HG03469 (cell line): ENCODE measurements at regions not wholly inside any gene's neighbourhood (a gene's known extent, or its start where the extent isn't known, plus 50 kb on each side); places are given as distances from the start of the nearest gene placed in this dataset.
"Not testable (repeated sequence)": the region's sequence is repeated elsewhere in the genome, so short reads cannot be mapped to it uniquely, and the experiment has no call there.

Source experiments
- ATAC-seq: cut with Tn5 transposase; IDR thresholded peaks from one replicate; pipeline ENCODE4 v1.9.1; 2021; ENCODE audit warnings: mild to moderate bottlenecking, moderate library complexity, moderate number of reproducible peaks; ENCODE audit not compliant: unreplicated experiment

DNA sequence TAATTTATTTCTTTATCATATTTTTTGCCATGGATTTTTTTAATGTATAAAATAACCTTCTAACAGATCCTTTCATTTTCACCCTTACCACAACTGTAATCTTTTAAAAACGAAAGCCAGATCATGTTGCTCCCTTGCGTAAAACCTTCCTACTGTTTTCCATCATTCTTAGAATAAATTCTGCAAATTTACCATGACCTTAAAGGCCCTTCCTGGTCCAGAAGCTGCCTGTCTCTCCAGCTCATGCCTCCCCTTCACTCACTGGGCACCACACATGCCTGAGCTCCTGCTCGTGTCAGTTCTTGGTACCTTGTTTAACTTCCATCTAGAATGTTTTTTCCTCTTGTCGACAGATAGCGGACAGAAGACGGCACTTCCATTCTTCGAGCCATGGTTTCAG, 245.0 kb upstream of the CDH5 start:
- ATAC-seq = no peak

DNA sequence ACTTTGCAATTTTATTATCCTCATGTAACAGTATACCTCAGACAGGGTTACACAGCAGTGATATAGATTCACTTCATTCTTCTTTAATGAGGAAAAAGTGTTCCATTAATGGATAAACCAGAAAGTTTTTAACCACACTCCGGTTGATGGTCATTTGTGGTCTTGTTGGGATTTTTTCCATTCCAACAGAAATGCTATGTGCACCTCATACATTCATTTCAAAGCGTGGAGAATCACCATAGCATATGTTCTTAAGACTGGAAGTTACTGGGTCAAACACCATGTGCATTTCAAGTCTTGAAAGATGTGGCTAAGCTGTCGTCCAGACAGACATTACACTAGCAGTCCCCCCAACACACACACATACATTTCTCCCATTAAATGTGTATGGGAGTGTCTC, 245.8 kb upstream of the CDH5 start:
- no peak for ATAC-seq

DNA sequence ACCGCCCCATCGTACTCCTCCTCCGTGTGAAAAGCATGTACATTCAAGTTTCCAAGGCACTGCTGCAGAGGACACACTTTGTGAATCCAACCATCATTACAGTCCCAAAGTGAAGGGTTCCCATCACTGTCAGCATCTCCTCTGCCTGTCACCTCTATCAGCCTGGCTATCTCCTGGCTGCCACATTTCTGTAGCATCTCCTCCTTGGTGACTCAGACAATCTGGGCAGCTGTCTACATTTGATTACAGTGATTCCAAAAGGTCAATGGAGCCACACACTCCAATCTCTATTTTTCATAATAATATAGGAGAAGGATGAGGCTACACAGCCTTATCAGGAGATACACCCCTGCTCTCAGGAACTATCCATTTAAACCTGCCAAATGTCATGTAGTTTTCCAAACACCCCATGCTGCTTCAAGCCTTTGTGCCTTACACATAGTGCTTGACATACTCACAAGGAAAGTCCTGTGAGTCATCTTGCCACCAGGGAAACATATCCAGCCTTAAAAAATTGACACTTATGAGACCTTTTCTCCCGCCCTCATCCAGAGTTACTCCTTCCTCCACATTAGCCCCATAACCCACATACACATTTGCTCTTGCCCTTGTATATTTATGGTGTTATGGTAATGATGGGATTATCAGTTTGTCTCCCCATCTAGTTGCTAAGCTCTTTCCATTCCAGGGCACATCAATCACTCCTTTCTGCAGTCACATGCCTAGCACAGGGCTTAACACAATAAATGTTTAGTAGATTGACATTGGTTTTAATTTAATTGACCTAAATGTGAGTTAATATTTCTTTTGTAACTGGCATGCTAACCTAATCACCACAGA, 250.1 kb upstream of the CDH5 start:
- ATAC-seq = no peak

DNA sequence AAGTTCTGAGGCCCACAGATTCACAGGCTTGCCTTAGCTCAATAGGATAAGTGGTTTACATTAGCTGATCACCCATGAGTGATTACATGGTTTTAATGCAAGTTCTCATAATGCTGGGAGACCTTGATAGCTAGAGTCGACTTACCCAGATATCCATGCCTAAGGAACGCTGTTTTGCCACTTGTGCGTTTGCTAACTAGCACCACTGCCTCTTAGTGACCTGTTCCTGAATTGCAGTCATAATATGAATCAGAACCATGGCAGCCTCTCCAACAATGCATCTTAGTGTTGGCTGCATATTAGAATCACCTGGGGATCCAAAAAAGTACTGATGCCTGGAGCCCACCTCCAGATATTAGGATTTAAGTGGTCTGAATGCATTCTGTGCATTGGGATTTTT, 251.1 kb upstream of the CDH5 start:
- no peak for ATAC-seq

DNA sequence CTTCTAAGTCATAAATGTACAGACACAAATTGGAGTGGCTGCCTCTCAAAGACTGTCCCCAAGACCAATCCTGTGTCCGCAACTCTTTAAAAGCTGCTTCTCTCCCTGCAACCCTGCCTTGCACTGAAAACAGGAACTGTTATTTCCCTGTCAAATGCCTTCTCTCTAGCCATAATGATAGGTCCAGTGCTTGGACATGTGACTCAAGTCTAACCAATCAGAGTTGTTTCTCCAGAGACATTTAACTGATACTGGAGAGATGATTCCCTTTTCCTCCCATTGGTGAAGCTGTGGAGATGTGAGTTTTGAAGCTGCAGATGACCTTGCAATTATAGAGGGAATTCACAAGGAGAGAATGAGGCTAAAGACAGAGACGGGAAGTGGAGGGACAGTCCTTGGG, 253.3 kb upstream of the CDH5 start:
- ATAC-seq = no peak

DNA sequence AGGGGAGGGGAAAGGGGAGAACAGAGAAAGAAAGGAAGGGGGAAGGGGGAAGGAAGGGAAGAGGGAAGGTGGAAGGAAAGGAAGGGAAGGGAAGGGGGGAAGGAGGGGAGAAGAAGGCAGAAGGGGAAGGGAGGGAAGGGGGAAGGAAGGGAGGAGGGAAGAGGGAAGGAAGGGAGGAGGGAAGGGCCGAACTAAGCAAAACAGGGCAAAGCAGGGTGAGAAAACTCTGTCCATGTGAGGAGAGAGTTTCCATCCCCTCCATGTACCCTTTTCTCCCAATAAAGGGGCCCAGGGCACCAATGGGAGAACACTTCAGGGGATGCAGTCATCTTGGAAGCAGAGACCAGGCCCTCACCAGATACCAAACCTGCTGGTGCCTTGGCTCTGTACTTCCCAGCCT, 256.8 kb upstream of the CDH5 start:
- ATAC-seq = no peak

DNA sequence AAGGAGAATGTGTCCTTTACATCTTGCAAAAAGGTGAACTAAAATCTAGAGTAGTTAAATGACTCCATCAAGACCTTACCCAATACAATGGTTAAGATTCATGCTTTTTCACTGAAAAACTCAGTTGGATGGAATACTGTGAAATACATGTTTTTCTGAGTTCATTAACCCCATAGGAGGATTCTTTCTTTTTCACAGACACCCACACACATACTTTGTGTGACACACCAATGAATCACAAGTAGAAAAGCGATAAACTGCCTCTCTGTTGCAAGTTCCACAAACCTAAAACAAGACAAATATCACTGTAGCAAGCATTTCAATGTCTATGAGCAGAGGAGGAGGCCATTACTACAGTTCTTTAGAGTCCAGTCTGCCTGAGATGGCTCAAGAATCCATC, 258.8 kb upstream of the CDH5 start:
- ATAC-seq = no peak

DNA sequence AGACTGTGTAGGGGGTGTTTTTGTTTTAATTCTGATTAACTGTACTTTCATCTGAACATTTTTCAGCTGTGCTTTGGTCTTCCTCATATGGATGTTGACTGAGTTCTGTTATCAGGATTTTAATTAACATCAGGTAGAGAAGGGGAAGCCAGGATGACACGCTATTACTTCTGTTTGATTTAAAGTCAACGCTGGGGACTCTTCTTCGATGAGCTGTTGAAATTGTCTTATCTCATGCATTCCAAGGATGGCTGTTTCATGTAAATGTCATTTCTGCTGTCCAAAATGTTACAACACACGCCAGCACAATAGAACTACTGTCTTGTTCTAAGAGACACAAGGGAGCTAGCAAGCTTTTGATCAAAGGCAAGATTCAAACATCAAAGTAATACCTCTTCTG, 263.3 kb upstream of the CDH5 start:
- no peak for ATAC-seq

DNA sequence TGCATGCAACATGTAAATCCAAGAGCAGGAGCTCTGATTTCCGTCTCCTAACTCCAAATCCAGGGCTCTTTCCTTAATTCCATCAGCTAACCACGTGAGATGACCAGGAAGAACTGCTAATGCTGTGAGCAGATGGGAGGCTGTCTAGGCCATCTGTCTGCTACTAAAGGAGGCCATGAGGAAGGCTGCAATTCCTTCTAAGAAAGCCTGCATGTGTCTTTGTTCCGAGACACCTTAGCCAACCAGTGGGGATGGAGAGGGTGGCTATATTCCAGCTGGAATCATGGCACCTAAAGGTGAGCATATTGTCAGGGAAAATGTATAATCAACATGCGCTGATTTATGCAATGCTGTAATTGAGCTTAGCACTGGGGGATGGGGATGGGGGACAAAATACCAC, 267.2 kb upstream of the CDH5 start:
- no peak for ATAC-seq

DNA sequence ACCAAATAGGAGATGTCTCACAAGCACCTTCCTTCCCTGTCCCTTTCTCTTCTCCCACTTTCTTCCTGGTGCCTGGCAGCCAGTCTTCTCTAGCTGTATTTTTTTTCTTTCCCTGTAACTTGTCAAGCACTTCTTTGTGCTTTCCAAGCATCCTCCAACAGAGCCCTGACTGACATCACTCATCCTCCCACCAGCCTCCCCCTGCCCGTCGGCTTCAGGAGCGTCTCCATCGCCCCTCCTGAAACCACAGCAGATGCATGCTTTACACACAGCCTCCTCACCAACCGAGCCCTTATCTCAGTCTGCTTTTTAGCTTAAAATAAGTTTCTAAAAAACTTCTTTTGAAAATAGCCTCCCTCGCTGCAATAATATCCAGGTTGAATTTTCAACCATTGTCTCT, 268.7 kb upstream of the CDH5 start:
- ATAC-seq = no peak

DNA sequence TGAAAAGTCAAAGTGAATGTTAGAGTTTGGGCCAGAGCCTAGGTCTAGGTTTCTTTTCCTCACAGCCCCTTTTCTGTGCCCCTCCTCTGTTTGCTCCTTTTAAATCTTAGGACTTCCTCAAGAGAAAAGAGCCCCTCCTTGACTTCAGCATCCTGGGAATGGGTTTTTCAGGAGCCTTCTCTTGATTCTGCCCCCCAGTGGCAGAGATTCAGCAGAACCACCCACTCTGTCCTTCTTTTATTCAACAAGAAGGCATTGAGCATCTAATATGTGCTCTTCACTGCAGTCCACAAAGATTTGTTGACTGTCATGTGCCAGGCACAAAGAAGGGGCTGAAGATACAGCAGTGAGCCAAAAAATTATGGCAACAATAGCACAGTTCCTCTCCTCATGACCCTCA, 270.8 kb upstream of the CDH5 start:
- ATAC-seq = no peak

DNA sequence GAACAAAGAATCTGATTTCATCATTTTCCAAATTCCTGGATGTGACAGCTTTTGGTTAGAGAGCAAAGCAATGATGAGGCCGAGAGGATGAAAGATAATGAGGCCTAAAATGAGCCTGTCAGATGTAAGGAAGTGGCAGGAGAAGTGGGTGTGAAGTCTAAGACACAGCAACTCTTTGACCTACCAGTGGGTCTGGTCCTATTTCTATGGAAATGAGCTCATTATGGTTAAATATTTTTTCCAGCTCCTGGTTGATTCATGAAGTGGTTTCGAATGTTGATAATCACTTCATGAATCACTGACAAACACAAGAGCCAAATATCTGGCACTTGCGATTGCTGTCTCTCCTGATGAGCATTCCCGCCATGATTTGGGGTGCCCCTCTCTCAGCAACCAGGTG, 273.3 kb upstream of the CDH5 start:
- no peak for ATAC-seq

DNA sequence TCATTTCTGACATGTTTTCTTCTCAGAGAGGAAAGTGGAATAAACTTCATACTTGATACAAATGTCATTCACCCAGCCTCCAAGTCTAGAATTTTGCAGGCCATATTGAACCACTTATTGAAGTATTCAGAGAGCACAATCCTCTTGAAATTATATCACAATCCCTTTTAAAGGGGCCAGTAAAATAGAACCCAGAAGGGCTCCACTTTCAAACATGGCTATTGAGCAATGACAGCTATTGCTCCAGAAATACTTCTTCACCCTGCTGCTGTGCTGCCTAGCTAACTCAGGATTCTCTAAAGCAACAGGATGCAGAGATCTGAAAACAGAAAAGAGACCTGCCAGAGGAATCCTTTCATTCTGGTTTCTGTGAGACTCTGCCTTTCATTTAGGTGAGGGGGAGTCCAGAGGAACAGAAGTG, 275.0 kb upstream of the CDH5 start:
- ATAC-seq = no peak

DNA sequence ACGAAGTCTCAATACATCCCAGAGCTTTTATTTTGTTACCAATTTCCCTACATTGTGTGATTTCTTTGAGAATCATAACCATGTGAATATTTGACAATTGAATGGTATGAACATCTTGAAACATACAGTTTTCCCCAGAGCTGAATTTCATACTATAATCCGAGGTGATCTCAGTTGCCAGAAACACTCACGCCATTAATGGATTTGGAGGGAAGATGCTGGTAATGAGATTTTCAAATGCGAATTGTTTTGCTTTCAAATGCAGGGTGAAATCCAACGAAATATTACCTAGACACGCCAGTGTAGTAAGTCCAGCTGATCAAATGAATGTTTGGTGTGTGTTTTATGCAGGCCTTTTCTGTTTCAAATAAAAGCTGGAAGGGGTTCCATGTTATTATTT, 277.8 kb upstream of the CDH5 start:
- no peak for ATAC-seq

DNA sequence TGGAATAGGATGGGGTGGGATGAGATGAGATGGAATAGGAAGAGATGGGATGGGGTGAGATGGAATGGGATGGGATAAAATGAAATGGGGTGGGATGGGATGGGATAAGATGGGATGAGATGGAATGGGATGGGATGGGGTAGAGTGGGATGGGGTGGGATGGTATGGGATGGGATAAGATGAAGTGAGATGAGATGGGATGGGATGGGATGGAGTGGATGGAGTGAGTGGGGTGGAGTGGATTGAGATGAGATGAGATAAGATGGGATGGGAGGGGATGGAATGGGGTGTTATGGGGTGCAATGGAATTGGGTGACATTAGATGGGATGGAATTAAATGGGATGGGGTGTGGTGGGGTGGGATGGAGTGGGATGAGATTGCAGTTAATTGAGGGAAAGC, 279.2 kb upstream of the CDH5 start:
- no peak for ATAC-seq

DNA sequence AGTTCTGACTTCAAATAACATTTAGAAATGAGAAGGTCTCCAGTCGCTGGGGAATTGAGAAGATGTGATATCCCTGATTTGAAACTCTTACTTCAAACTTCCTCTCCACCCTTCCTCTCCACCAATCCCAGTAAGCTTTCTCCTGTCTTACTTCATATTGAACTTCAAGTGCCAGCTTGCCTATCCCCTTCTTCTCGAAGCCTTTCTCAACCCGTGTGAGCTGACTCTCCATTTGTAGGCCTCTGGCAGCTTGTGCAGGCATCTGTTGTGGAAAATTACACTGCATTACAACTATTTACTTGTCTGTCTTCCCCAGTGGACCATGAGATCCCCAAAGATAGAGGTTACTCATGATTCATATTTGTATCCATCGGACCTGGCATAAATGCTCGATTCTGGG, 280.8 kb upstream of the CDH5 start:
- no peak for ATAC-seq

DNA sequence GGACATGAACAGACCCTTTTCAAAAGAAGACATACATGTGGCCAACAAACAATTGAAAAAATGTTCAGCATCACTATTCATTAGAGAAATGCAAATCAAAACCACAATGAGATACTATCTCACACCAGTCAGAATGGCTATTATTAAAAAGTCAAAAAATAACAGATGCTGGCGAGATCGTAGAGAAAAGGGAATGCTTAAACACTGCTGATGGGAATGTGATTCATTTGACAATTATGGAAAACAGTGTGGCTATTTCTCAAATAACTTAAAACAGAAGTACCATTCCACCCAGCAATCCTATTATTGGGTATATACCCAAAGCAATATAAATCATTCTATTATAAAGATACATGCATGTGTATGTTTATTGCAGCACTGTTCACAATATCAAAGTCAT, 281.8 kb upstream of the CDH5 start:
- not testable (repeated sequence) for ATAC-seq

DNA sequence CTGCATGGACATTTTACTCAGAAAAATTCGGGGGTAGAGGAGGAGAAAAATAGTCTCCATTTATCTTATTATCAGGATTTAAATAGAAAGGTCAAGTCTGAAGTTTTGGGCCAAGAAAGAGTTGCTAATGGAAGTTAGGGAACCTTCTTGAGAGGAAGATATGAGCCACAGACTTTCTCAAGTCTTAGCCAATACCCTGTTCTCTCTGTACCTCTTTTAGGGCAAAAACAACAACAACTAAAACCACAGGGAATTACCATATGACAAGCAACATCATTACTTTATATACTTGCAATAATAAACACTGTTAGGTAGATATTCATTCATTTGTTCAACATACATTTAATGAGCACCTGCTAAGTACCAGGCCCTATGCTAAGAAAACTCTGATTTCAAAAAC, 282.2 kb upstream of the CDH5 start:
- ATAC-seq = no peak

DNA sequence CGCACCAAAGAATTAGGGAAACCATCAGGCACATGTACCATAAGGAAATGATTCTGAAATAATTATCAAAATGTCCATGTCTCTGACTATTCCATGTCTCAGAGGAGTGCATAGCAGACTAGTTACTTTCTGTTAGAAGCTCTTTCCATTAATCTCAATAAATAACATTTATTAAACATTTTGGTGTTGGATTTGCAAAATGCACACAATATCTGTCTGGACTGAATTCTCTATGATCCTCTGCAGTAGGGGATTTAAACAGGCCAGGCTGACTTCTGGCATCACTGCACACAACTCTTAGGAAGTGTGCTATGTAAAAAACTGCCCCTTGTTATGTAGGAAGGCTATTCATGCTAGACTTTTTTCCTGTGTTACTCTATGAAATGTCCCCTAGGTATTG, 283.3 kb upstream of the CDH5 start:
- ATAC-seq = no peak

DNA sequence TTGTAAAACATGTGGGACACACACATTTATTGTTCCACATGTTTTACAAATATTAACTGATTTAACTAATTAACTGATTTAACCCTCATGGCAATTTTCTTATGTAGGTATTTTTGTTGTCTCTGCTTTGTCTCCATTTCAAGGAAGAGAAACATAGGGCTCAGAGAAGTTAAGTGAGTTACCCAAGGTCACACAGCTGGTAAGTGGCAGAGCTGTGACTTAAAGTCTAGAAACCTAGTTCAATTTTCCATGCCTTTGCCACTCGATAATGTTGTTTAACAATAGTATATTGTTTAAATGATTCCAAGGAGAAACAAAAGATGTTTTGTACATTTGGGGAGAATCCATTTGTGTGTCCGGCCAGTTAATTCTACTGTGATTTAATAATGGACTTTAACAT, 284.1 kb upstream of the CDH5 start:
- no peak for ATAC-seq

DNA sequence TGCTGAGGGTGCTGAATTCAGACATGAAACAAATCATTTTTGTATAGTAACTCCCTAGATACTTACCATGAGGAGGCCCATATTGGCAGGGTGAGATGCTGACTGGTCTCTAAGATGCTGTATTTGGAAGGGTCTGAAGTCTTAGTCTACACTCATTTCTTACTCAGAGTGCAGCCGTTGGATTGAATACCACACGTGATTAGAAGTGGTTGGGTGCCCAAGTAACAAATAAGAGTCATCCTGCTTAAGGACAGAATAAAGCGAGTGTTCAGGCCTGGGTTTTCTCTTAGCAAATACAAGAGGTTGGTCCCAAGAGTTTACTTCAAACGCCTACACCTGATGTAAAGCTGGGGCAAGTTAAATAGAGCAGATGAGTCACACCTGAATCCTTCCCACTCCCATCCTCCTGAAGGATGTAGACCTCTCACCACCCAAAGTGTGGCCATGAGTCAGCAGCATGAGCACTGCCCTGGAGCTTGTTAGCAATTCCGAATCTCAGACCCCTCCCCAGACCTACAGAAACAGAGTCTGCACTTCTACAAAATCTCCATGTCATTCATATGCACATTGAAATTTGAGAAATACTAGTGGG, 284.6 kb upstream of the CDH5 start:
- no peak for ATAC-seq

DNA sequence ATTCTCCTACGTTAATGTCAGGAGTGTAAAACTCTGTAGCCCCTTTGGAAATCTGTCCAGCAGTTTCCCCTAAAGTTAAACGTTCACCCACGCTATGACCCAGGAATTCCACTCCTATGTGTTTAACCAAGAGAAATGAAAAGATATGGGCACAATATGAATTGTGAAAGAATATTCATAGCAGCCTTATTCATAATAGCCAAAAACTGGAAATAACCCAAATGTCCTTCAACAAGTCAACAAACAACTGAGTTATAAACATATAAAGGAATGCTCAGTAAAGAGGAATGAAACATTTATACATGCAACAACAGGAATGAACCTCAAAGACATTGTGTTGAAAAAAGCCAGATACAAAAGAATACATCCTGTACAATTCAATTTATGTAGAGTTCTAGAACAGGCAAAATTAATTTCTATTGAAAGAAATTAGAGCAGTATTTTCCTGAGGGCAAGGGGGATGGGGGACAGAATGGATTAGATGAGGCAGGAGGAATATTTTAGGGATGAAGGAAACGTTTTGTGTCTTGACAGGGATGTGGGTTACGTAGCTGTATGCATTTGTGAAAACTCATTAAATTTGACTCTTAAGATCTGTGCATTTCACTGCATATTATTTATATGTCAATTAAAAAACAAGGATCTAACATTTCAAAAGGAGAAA, 286.7 kb upstream of the CDH5 start:
- no peak for ATAC-seq
